ENCODE measurements at regions not wholly inside any gene's neighbourhood (a gene's known extent, or its start where the extent isn't known, plus 50 kb on each side); places are given as distances from the start of the nearest gene placed in this dataset.
"Not testable (repeated sequence)": the region's sequence is repeated elsewhere in the genome, so short reads cannot be mapped to it uniquely, and the experiment has no call there.

DNA sequence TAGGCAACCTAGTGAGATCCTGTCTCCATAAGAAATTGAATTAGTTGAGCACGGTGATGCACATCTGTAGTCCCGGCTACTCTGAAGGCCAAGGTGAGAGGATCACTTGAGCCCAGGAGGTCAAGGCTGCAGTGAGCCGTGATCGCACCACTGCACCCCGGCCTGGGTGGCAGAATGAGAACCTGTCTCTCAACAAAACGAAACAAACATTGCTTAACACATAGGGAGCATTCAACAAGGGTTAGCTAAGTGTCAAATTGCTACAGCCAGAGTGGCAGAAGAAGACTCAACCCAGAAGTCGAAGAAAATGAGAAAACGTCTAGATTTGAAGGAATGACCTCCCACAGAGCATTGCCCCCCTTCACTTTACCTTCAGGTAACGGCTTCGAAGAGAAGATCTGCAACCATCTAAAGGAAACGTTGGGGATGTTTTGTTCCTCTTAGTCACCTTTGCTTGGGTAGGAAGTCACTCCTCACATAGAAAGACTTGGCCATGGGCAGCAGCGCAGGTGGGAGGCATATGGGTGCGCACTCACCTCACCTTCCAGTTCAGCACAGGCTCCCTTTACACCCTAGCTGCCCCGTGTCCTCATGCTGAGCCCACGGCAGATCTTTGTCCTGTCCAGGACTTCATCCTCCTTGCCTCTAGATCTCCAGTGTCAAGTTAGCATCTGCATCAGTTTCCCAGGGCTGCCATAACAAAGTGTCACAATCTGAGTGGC, 63.7 kb upstream of the SHLD1 start:
- Mint-ChIP-seq H3K27ac (no peak overlapping the region), H3K36me3 (ENCODE audit: low read depth) (no peaks in the 10 kb centered on the region), H3K4me3 (no peak overlapping the region), H3K27me3 (ENCODE audit: low read depth) (peaks cover 8% of the 10 kb centered on the region), H3K4me1 (peaks cover 4% of the 10 kb centered on the region), H3K9me3 (peaks cover 2% of the 10 kb centered on the region)
- TF ChIP-seq, protein P1, sequence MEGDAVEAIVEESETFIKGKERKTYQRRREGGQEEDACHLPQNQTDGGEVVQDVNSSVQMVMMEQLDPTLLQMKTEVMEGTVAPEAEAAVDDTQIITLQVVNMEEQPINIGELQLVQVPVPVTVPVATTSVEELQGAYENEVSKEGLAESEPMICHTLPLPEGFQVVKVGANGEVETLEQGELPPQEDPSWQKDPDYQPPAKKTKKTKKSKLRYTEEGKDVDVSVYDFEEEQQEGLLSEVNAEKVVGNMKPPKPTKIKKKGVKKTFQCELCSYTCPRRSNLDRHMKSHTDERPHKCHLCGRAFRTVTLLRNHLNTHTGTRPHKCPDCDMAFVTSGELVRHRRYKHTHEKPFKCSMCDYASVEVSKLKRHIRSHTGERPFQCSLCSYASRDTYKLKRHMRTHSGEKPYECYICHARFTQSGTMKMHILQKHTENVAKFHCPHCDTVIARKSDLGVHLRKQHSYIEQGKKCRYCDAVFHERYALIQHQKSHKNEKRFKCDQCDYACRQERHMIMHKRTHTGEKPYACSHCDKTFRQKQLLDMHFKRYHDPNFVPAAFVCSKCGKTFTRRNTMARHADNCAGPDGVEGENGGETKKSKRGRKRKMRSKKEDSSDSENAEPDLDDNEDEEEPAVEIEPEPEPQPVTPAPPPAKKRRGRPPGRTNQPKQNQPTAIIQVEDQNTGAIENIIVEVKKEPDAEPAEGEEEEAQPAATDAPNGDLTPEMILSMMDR (IDR thresholded peaks at IDR 0.05; ENCODE audit: unreplicated experiment in 3 of 3) = no peak

DNA sequence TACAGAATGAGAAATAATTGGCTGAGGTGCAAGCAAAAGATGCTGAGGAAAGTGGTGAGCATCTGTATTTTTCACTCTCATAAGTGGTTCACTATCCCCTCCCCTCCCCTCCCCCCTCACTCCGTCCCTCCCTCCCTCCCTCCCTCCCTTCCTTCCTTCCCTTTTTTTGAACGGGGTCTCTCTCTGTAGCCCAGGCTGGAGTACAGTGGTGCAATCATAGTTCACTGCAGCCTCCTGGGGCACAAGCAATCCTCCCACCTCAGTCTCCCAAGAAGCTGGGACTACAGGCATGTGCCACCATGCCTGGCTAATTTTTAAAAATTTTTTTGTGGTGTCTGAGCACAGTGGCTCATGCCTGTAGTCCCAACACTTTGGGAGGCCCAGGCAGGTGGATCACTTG, 67.6 kb upstream of the SHLD1 start:
- not testable (repeated sequence) for H3K36me3 Mint-ChIP-seq (ENCODE audit: low read depth); H3K4me1 Mint-ChIP-seq; H3K9me3 Mint-ChIP-seq; H3K4me3 Mint-ChIP-seq; H3K27me3 Mint-ChIP-seq (ENCODE audit: low read depth); H3K27ac Mint-ChIP-seq

DNA sequence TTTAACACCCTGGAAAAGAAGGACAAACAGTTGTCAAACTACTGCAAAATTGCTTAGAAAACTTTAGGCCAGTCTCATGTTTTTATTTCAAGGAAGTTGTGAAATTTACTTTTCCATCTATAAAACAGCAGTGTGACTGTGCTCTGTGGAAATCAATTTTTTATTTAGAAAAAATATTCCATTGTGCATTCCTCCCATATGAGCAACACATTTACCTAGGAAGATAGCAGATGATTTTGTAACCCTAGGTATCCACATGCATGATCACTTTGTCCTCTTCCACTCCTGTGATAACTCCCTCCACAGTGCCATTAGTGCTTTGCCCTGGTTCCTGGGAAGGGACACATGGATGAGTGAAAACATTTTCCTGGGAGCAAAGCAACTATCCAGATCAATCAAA, 69.4 kb upstream of the GPCPD1 start:
- H3K36me3 Mint-ChIP-seq (ENCODE audit: low read depth) = no peaks in the 10 kb centered on the region
- no peak overlapping the region for H3K4me3 Mint-ChIP-seq
- TF ChIP-seq, protein P1 (IDR thresholded peaks at IDR 0.05; ENCODE audit: unreplicated experiment in 3 of 3) = no peak

DNA sequence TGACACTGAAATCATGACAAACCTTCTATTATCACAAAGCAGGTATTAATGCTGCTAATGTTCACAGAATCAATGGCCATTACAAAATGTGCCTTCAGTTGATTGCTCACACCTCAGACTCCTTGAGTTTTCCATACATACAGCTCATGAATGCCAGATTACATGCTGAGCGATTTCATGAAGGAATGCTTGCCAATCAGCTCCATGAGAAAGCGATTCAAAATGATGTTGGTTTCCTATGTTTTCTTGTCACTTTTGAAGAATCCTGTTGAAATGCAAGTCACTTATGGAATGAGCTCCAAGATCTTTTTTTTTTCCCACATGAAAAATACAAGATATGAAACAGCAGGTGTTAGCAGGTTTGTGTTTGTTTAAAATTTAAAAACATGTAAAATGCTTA, 68.0 kb upstream of the GPCPD1 start:
- H3K9me3 Mint-ChIP-seq = no peaks in the 10 kb centered on the region
- no peaks in the 10 kb centered on the region for H3K27me3 Mint-ChIP-seq (ENCODE audit: low read depth)
- TF ChIP-seq, protein P1 (IDR thresholded peaks at IDR 0.05; ENCODE audit: unreplicated experiment in 3 of 3) = no peak
- no peak overlapping the region for H3K4me3 Mint-ChIP-seq
- no peak overlapping the region for H3K27ac Mint-ChIP-seq
- no peaks in the 10 kb centered on the region for H3K4me1 Mint-ChIP-seq
- no peaks in the 10 kb centered on the region for H3K36me3 Mint-ChIP-seq (ENCODE audit: low read depth)

More for the DNA sequence above, 69.4 kb upstream of the GPCPD1 start:
- Mint-ChIP-seq H3K27me3 (ENCODE audit: low read depth) (peaks cover 4% of the 10 kb centered on the region), H3K4me1 (no peaks in the 10 kb centered on the region), H3K27ac (no peak overlapping the region), H3K9me3 (no peaks in the 10 kb centered on the region)

DNA sequence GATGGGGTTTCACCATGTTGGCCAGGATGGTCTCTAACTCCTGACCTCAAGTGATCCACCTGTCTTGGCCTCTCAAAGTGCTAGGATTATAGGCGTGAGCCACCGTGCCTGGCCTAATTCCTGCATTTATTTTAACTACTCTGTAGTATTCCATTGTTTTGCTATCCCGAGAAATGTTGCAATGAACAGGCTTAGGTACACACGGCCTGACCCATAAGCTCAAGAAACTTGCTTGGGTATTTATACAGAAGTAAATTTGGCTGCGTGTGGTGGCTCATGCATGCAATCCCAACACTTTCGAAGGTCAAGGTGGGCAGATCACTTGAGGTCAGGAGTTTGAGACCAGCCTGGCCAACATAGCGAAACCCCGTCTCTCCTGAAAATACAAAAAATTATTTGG, 67.1 kb upstream of the GPCPD1 start:
- not testable (repeated sequence) for H3K36me3 Mint-ChIP-seq (ENCODE audit: low read depth); H3K9me3 Mint-ChIP-seq; H3K4me1 Mint-ChIP-seq; H3K4me3 Mint-ChIP-seq; H3K27ac Mint-ChIP-seq; H3K27me3 Mint-ChIP-seq (ENCODE audit: low read depth)

DNA sequence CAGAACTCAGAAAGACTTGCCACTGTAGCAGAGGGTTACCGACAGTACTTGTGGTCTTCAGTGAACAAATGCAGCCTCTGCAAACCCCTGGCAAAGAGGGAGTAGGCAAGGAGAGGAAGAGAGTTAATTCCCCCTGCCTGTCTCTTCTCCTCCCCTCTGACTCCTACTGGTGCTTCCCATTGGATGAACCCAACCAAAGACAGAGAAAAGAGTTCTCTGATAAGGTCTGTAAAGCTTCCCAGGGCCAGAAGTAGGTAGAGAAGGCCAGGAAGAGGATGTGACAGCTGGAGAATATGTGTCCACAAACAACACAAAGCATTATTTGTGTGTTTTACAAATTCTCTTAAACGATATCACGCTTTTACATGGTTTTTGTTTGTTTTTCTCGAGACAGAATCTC, 66.6 kb upstream of the GPCPD1 start:
- Mint-ChIP-seq H3K4me3 (no peak overlapping the region), H3K9me3 (no peaks in the 10 kb centered on the region), H3K27ac (no peak overlapping the region), H3K4me1 (no peaks in the 10 kb centered on the region), H3K27me3 (ENCODE audit: low read depth) (no peaks in the 10 kb centered on the region), H3K36me3 (ENCODE audit: low read depth) (no peaks in the 10 kb centered on the region)
- TF ChIP-seq, protein P1 (IDR thresholded peaks at IDR 0.05; ENCODE audit: unreplicated experiment in 3 of 3) = no peak

All from nephron (organoid).